ENCODE measurements at regions not wholly inside any gene's neighbourhood (a gene's known extent, or its start where the extent isn't known, plus 50 kb on each side); places are given as distances from the start of the nearest gene placed in this dataset.

DNA sequence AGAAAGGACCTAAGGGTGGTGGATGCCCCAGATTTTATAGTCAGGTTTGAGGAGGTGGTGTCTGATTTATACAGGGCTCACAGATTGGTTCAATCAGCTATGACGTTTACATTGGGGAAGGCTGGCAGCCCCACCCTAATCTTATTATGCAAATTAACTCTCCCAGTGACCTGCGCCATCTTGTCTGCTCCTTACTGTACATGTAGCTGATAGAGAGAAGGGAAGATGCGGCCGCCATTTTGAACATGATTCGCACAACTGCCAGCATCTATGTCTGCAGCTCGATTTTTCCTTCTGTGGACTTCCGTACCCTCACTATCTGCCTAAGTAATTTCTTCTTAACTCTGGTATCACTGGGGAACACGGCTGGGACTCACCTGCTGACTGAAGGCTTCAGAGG lies 619.0 kb upstream of the DPP6 start:
- no peak for TF ChIP-seq POLR2AphosphoS5 (IDR thresholded peaks at IDR 0.05)
- TF ChIP-seq, protein P1, sequence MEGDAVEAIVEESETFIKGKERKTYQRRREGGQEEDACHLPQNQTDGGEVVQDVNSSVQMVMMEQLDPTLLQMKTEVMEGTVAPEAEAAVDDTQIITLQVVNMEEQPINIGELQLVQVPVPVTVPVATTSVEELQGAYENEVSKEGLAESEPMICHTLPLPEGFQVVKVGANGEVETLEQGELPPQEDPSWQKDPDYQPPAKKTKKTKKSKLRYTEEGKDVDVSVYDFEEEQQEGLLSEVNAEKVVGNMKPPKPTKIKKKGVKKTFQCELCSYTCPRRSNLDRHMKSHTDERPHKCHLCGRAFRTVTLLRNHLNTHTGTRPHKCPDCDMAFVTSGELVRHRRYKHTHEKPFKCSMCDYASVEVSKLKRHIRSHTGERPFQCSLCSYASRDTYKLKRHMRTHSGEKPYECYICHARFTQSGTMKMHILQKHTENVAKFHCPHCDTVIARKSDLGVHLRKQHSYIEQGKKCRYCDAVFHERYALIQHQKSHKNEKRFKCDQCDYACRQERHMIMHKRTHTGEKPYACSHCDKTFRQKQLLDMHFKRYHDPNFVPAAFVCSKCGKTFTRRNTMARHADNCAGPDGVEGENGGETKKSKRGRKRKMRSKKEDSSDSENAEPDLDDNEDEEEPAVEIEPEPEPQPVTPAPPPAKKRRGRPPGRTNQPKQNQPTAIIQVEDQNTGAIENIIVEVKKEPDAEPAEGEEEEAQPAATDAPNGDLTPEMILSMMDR (IDR thresholded peaks at IDR 0.05), result no peak
